GM19351 (cell line): ENCODE measurements at regions not wholly inside any gene's neighbourhood (a gene's known extent, or its start where the extent isn't known, plus 50 kb on each side); places are given as distances from the start of the nearest gene placed in this dataset.
"Not testable (repeated sequence)": the region's sequence is repeated elsewhere in the genome, so short reads cannot be mapped to it uniquely, and the experiment has no call there.

Source experiments
- ATAC-seq: cut with Tn5 transposase; IDR thresholded peaks from one replicate; pipeline ENCODE4 v1.9.1; 2021; ENCODE audit warnings: mild to moderate bottlenecking, moderate library complexity; ENCODE audit not compliant: unreplicated experiment

DNA sequence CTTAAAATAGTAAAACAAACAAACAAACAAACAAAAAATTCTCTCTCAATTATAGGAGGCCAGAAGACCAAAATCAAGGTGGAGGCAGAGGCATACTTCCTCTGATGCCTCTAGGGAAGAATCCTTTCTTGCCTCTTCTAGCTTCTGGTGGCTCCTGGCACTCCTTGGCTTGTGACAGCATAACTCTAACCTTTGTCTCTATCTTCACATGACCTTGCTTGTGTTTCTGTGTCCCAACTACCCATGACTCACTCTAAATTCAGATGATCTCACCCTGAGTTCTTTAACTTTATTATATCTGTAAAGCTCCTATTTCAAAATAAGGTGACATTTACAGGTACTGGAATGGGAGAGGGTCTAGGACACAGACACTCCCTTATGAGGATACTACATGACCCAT lies 88.3 kb upstream of the ANTXRL start:
- no peak for ATAC-seq

DNA sequence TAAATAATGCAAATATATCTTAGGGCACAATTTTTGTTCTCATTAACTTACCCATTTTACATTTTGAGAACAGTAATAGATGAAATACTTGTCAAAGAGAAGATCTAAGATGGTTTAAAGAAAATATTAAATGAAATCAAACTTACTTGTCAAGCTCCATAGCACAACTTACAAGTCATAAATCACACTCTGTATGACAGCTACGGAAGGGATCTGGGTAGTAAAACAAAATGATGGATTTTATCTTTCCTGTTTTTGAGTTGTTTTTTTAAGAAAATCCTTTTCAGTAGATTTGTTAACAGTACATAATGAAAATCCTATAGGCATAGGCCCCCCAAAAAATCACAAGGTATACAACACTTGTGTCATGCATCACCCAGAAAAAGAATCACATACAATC lies 84.4 kb upstream of the ANTXRL start:
- ATAC-seq = not testable (repeated sequence)

DNA sequence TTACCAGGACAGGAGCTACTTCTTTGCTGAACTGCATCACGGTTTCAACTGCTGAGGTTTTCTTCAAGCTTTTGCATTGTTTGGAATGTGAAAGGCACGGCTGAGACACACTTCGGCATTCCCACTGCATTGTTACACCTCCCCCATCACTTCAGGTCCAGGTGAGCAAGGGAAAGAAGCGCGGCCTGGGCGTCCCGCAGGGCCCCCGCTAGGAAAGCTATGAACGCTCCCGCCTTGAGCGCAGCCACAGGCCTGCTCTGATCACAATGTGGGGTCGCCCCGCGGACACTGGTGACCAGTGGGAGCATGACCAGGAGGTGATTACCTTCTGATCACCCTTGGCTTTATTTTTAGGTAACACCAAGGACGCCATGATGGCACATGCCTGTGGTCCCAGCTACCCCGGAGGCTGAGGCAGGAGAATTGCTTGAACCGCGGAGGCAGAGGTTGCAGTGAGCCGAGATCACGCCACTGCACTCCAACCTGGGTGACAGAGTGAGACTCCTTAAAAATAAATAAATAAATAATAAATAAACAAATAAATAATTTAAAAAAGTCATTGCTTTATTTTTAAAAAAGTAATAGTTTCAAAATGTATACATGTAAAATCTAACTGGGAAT lies 82.2 kb upstream of the ANTXRL start:
- not testable (repeated sequence) for ATAC-seq

DNA sequence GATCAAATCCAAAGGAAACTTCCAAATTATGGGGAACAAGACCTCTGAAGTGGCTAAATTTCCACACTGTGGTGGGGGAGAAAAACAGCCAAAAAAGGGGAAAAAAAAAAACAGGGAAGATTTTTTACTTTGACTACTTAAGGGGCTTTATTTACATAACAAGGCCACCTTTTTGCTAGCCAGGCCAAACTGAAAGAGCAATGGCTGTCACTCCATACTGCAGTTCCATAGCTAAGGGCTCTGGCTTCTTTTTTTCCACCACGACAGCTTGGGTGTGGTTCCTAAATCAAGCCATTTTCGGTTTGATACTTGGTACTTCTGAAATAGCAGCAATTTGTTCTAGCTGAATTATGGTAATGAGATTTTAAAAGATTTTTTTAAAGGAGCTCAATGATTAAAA lies 76.4 kb upstream of the ANTXRL start:
- not testable (repeated sequence) for ATAC-seq

DNA sequence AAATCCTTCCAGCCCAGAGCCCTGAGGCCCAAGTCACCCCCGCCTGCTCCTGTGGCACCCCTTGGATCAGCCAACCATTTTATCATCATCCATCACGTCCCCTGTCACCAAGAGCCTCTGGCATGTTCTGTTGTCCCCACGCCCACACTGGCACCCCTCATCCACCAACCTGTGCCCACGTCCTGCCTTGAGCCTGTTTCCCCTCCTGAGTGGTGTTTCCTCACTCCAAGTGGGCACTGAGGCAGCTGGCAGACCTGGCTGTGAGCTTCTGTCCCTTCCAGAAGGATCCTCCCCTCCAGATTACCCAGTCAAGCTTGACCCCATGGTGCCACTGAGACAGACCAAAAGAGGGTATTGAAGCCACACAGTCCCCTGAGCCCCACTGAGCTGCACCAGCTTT lies 71.4 kb upstream of the ANTXRL start:
- ATAC-seq = no peak

DNA sequence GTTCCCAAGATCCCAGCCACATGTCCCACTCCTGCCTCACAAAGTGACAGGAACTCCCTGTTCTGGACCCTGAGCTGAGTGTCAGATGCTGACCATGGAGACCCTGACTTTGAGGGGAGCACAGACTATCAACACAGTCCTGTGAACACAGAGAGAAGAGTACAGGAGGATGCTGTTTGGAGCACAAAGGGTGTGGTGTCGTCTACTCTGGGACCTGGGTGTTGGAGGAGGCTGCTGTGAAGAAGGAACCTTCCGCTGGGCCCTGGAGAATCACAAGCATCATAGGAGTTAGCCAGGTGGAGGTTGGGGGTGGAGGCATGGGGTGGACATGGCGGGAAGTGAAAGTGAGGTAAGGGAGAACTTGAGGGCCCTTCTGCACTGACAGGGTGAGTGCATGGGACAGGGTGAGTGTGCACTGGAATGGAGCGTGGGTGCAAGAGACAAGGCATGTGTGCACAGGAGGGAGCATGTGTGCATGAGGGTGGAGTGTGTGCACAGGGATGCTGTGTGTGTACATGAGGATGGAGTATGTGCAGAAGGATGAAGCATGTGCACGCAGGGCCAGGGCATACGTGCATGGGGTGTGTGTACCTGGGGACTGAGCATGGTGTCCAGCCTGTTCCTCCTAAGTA lies 70.7 kb upstream of the ANTXRL start:
- ATAC-seq = no peak

DNA sequence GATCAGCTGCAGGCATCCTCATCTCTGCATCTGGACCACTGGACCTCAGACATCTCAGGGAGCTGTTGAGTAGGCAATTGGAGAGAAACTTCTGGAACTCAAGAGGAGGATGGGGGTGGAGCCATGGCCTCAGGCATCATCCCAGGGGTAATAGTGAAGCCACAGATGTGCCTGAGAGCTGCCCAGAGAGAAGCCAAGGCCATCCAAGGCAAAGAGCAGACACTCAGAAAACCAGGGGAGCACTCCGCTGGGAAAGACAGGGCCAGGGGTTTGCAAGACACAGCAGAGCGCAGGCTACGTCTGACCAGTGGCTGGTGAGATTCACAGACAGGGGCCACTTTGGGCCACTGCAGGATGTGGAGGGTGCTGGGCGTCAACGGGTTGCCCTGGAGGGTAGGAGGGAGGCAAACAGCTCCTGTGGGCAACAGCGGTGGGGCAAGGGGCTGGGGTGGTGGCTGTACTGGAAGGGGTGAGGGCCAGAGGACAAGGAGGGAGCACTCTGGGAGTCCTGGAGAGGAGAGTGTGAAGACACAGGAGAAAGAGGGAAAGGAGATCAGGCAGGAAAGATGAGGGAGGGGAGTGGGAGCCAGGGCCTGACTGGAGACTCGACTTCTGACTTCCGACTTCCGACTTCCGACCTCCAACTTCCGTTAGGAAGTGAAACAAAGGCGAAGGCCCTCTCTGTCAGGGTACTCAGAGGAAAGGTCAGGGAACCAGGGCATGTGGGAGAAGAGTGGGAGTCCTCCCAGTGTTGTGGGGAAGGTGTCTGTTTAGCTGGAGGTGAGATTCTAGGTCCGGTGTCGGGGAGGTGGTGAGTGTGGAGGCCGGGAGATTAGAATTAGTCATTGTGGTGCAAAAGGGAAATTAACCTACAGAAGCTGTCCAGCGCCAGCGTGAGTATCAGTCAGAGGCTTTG lies 69.7 kb upstream of the ANTXRL start:
- ATAC-seq = peak; percentile 84

DNA sequence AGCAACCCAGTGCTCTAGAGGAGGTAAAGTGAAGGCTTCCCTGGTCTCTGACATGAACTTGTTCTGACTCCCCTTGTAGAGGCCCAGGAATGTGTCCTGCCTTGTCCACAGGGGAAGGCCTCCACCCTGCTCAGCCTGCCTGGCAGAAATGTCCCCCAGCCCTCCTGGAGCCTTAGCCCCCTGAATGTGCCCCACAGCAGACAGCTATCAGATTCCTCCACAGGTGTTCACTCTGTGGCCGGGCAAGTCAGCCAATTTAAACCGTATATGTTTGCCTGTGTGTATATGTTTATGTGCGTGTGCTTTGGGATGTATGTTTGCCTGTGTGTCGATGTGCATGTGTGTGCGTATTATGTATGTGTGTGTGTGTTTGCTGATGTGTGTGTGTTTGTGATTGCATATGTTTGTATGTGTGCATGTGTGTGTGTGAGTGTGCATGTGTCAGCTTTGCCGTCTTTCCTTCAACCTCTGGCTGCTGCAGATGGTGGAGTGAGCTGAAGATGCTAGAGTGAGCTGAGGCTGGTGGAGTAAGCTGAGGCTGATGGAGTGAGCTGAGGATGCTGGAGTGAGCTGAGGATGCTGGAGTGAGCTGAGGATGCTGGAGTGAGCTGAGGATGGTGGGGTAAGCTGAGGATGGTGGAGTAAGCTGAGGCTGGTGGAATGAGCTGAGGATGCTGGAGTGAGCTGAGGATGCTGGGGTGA lies 68.9 kb upstream of the ANTXRL start:
- no peak for ATAC-seq

DNA sequence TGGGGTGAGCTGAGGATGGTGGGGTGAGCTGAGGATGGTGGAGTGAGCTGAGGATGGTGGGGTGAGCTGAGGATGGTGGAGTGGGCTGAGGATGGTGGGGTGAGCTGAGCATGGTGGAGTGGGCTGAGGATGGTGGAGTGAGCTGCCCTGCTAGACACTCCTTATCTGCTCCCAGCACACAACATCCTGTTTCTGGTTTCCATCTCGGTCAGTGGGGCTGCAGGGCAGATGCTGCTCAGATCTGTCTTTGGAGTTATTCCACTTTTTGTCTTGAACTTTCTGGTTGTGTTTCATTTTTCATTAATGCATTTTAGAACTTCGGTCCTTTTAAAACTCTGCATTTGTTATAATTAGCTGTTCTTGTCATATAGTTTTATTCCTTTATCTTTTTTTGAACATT lies 67.9 kb upstream of the ANTXRL start:
- no peak for ATAC-seq

DNA sequence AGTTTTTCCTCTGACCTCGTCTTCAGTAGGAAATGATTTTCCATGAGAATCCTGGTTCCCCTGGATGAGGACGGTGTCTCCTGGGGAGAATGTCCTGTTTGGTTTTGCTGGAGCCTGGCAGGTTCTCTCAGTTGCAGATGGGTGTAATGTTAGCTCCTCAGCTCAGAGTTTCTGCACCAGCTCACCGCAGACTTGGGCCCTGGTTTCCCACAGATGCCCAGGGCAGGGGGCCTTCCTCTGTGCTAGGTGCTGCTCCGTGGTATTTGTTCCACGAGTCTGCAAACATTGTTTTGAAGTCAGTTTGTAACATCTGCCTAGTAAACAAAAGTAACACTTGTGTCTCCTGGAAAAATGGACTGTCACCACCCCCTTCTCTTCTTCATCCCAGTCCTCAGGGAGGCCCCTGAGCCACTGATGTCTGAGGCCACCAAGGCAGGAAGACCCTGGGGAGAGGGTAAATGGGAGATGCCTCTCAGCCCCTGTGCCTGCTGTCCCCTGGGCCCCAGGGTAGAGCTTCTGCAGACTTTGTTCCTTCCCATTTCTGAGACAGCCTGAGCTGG lies 67.3 kb upstream of the ANTXRL start:
- ATAC-seq = not testable (repeated sequence)

DNA sequence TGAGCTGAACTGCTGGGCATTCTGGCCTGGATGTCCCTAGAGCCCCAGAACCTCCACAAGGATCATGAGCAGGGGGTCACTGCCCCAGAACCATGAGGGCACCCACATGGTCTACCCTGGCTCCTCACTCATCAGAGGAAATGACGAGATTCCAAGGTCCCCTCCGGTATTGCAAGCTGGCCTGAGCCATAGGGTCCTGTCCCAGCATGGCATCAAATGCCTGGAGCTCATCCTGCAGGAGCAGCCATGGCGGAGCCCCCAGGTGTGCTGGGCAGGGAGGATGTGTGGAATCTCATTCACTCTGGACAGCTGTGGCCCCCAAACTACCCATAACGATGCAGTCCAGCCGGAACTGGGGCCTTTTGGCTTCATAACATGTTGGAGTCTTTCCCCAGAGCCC lies 66.6 kb upstream of the ANTXRL start:
- no peak for ATAC-seq

DNA sequence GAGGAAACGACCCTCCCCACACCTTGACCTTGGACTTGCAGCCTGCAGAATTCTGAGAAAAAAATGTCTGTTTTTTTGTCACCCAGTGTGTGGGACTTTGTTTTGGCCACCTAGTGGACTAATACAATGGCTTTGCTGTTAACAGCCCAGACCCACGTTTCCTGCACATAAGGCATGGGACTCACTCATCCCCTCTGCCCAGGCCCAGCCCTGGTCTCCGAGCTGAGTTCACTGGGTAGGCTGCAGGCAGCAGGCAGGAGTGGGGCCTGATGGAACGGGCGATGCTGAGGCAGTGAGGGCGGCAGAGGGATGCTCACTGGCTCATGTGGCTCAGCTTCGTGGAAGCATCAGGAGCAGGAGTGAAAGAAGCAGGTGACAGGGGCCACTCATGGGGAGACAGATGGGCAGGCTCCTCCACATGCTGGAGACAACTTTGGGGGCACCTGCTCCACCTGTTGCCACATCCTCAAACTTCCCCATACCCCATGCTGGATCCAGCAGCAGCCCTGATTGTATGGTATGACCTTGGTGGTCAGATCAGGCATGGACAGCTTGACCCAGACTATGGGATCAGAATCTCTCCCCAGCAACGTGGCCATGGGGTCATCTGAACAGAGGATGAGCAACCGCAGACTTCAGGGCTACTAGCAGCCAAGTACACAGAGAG lies 65.8 kb upstream of the ANTXRL start:
- ATAC-seq = no peak

DNA sequence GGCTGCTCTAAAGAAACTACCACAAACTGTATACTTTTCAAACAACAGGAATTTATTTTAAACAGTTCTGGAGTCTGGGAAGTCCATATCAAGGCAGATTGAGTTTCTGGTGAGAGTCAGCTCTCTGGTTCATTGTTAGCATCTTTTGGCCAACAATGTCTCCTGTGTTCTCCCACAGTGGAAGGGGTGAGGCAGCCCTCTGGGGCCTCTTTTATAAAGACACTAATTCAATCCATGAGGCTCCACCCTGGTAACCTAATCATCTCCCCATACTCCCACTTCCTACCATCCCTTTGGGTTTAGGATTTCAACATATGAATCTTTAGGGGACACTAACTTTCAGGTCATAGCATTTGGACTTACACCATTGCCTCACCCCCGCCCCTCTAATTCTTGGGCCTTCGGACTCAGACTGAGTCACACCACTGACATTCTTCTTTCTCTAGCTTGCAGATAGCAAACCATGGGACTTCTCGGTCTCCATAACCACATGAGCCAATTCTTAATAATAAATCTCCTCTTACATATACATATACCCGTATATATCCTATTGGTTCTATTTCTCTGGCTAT lies 64.3 kb upstream of the ANTXRL start:
- ATAC-seq = no peak

DNA sequence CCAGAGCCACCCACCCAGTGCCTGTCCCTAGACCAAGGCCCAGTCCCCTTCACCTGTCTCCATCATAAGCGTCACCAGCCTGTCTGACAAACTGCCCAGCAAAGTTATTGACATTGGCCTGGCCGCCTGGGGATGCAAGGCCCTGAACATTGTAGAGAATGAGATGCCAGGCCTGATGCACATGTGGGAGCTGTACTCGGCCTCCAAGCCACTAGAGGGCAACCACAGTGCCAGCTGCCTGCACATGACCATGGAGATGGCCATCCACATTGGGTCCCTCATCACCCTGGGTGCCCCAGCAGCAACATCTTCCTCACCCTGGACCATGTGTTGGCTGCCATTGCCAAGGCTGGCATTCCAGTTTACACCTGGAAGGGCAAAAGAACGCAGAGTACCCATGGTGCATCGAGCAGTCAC lies 63.7 kb upstream of the ANTXRL start:
- no peak for ATAC-seq

DNA sequence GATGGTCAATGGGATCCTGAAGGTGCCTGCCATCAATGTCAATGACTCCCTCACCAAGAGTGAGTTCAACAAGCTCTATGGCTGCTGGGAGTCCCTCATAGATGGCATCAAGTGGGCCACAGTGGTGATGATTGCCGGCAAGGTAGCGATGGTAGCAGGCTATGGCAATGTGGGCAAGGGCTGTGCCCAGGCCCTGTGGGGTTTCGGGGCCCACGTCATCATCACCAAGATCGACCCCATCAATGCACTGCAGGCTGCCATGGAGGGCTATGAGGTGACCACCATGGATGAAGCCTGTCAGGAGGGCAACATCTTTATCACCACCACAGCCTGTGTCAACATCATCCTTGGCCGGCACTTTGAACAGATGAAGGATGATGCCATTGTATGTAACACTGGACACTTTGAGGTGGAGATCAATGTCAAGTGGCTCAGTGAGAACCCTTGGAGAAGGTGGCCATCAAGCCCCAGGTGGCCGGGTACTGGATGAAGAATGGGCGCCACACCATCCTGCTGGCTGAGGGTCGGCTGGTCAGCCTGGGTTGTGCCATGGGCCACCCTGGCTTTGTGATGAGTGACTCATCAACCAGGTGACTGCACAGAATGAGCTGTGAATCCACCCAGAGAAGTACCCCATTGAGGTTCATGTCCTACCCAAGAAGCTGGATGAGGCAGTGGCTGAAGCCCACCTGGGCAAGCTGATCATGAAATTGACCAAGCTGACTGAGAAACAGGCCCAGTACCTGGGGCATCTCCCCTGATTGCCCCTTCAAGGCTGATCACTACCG lies 63.0 kb upstream of the ANTXRL start:
- ATAC-seq = no peak

DNA sequence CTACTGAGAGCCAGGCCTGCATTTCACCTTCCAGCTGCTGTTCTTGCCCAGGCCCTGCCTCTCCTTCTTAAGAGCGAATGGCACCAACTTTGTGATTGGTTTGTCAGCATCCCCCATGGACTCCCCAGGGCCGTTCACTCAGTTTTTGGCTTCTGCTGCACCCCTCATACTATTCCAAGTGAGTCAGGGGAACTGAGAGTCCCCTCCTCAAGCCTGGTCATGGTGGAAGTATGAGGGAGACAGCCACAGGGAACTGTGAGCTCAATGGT lies 62.4 kb upstream of the ANTXRL start:
- no peak for ATAC-seq

DNA sequence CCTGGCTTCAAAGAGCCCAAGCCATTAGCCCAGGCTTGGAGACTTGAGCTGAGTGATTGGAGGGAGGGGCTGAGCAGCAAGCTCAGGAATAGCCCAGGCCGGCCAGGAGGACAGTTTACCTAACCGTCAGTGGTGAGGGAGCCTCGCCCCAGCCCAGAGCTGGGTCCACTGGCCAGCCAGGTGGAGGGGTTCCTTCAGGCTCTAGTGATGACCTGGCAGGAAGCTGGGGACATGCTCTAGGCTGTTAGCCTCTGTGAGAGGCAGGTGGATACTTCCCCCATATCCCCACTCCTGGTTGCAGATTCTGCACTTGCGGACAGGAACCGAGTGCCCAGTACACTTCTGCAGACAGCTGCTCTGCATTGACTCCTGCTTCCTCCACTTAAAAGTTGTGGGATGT lies 61.2 kb upstream of the ANTXRL start:
- no peak for ATAC-seq

DNA sequence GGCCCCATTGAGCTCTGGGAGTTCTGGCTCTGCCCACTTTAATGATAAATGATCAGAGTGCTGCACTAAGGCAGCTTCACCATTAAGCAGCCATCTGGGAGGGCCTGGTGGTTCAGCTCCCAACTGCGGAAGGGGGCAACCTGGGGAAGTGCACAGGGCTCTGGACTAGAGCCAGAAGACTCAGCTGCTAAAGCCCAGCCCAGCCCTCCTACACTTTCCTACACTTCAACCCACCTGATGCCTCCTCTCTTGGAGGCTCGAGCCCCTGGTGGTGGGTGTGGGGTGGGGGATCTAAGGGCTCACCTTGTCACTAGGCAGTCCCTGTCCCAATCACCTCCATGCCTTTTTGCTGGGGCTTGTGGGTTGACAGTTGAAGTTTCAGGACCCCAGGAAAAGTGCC lies 60.6 kb upstream of the ANTXRL start:
- ATAC-seq = no peak

DNA sequence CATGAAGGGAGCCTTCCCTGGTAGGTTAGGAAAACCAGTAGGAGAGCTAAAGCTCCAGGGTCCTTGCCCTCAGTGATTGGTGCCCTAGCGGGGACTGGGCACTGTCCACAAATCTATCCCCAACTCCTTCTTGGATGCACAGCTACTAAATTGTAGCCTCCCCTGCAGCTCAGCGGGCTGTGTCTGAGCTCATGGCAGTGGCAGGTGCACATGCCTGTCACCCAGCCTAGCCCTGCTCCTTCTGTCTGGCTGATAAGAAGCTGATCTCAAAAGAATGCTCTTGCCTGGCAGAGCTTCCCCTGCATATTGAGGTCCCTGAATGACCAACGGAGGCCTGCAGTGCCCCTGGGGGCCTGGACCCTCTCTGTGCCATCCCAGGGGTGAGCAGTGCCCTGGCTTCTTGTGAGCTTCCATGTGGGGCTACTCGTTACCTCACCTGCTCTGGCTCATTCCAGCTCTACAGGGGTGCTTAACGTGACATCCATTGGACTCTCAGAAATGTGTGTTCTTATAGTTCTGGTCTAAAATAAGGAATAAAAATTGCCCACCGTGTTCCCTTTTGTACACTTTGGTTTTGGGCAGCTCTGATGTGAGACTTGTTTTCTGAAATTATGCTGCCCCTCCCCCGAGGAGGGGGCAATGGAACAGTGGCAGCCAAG lies 59.8 kb upstream of the ANTXRL start:
- no peak for ATAC-seq
